NCI-H1417 treated with DMSO at 0.1 percent for 48 hours (cell line): ENCODE measurements at regions not wholly inside any gene's neighbourhood (a gene's known extent, or its start where the extent isn't known, plus 50 kb on each side); places are given as distances from the start of the nearest gene placed in this dataset.

Experiments used
- DNase-seq: peaks from one replicate; lab custom pipeline; 2025; lab: John Stamatoyannopoulos, UW

- no peak for DNase-seq
Measured at GRCh38 chr7:52146871-52147634, 830.4 kb upstream of the COBL start.

GRCh38 chr7:52143219-52143618 is 826.6 kb upstream of the COBL start:
- DNase-seq, result no peak

DNA sequence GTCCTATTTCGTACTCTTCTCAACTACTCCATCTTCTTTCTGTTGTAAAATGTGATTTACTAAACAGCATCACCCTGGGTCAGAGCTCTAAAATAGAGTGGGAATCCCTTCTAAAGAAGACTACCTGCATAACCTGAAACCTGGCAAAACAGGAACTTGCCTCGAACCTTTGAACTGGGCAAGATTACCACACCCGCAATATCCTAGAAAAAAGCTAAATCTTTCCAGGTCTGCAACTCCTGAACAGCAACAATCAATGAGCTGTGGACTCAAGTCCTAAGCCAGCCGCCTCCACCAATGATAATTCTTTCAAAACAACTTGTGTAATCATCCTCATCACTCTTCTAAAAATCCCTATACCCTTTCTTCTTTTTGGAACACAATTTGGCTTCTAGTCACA is 824.2 kb upstream of the COBL start:
- no peak for DNase-seq

DNA sequence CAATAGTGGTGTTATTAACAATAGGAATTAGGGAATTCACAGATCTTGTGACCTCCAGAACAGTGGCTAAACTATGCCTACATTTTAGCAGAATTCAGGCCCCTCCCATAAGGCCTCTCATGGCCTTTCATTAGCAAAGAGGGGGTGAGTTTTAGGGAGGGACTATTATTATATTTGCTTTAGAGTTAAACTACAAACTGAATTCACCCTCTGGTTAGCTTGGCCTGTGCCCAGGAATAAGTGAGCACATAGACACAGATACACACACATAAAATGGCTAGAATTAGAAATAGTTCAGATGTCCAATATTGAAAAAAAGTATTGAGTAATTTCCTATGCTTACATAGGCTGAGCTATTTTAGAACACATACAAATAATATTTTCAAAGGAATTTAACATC is 818.8 kb upstream of the COBL start:
- DNase-seq, result no peak

- DNase-seq, result no peak
Measured at GRCh38 chr7:52129278-52129677, 812.7 kb upstream of the COBL start.

GRCh38 chr7:52120912-52121311 is 804.3 kb upstream of the COBL start:
- no peak for DNase-seq

GRCh38 chr7:52119537-52119936 is 802.9 kb upstream of the COBL start:
- no peak for DNase-seq

DNA sequence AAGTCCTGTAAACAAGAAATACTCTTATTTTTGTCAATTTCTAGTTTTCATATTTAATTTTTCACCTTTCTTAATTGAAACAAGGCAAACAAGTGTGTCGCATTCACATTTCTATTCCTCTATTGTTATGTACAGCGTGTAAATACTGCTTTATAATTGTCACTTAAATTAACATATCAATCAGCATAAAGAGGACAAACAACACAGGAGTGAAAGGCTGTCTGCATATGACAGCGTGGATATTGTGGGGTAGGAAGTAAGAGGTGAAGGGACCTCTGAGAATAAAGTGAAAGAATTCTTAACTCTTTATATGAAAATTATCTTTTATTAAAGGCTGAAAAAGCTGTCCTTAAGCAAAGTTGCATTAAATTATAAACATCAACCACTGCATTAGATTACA is 797.9 kb upstream of the COBL start:
- no peak for DNase-seq

GRCh38 chr7:52114056-52114455 is 797.4 kb upstream of the COBL start:
- DNase-seq, result no peak

GRCh38 chr7:52107355-52107754 is 790.7 kb upstream of the COBL start:
- no peak for DNase-seq

GRCh38 chr7:52095861-52096260 is 779.3 kb upstream of the COBL start:
- no peak for DNase-seq

DNA sequence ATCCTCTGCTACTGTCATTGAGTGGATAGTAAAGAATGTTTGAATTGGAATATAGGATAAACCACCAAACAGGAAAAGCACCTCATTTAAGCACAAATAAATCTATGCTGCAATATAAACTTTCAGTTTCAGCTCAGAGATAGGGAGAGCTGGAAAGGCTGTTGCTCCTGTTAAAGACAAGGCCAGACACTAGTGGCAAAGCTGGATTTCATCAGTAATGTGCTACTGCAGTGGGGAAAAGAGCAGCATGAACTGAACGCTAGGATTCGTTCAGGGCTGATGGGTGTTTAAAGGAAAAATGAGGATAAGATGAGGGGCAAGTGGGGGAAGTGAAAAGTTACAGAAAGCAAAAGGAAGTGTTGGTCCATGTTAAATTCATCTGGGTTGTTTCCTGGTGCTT is 775.4 kb upstream of the COBL start:
- DNase-seq, result no peak

- DNase-seq, result no peak
Measured at GRCh38 chr7:52091101-52091500, 774.5 kb upstream of the COBL start.

- DNase-seq, result no peak
Measured at GRCh38 chr7:52088008-52088901, 771.6 kb upstream of the COBL start.

DNA sequence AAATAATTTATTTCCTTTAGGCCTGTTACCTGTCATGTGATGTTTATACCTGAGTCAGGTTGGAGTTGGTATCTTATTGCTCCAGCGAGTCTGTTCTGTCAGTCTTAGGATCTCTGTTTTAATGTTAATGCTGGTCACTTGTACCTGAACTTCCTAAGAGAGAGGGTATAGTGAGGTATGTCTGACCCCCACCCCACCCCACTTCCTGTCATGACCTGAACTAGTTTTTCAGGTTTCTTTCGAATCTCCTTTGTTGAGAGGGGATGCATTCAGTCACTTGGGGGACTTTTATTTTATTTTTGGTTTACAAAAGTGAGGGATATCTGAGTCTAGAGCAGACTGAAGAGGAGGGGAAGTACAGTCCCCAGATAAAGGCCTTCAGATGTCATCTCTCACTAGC is 769.0 kb upstream of the COBL start:
- no peak for DNase-seq

DNA sequence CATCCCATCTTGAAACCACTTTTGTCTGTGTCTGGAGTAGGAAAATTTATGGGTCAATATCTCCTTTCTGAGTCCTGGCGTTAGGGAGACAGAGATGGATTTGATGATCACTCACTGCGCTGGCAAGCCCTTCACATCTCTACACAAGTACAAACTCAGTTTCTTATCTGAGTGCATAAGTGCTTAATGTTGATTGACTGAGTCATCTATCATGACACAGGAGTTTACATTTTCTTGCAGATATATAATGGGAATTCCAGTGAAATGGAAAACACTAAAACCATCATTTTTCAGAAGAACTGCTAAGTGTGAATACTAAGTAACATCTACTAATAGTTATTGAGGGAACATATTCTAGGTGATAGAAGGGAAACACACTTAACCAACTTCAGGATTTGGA is 763.9 kb upstream of the COBL start:
- DNase-seq, result no peak

GRCh38 chr7:52079726-52080125 is 763.1 kb upstream of the COBL start:
- no peak for DNase-seq

DNA sequence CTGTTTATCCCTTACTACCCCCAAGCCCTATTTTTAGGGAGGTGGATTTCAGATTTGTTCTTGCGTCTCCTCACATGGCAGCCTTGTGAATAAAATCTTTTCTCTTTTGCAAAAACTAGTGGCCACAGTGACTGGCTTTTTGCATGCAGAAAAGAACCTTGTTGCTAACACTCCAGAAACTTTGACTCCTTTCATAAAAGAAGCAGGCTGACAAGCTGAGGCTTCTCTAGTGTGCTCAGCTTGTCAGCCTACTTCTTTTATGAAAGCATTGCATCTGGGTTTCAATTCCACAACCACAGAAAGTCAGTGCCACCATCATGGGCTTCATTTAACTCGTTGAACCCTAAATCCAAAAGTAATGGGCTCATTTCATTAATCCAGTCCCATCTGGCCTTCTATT is 761.0 kb upstream of the COBL start:
- no peak for DNase-seq

DNA sequence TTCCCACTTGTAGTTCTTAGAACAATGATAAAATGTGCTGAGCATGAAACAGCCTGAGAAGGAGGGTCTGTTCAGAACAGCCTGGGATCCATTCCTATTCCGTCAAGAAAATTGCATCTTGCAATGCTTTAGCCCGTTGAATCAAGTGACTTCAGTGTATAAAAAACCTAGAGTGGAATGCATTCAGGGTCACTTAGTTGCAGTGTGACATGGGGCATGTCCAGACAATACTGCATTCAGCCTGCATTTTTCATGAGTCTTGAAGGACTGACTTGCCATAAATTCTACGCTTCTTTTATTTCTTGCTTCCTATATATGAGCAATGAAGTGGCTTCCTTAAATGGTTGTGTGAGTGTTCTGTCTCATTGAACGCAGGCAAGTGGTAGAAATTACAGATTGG is 758.3 kb upstream of the COBL start:
- no peak for DNase-seq

DNA sequence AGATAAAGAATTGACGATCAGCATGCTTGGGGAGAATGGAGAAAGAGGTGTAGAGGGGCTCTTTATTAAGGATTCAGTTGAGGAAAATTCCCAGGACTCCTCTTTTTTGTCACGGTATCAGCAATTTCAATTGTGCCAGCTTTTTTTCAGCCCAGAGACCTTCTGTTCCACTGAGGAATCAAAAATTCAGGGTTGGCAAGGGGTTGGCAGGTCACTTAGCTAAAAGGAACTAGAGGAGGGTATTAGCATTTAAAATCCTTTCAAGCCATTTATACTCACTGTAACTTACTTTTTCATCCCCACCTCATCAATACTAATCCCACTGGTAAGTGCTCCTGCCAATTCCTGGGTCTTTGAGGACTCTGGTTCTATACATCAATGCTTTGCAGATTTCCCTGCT is 757.5 kb upstream of the COBL start:
- no peak for DNase-seq

GRCh38 chr7:52071744-52072143 is 755.1 kb upstream of the COBL start:
- no peak for DNase-seq

DNA sequence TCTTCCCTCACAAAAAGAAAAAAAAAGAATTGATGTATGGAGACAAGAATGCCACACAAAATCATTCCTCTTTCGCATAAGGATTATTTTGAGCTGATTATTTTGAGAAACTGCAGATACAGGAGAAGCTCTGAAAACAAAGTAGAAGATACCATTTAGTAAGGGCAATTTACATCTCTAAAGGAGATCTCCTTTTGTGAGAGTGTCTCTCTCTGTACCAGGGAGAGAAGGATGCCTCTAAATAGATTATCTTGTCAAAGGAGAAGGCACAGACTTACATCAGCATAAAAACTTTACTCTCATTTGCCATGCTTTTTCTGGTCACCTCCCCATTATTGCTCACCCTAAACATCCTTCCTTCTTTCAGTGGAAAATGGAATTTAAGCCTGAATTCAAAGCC is 747.9 kb upstream of the COBL start:
- DNase-seq, result no peak

GRCh38 chr7:52061666-52062065 is 745.1 kb upstream of the COBL start:
- DNase-seq, result no peak

- no peak for DNase-seq
Measured at GRCh38 chr7:52053525-52053924, 736.9 kb upstream of the COBL start.
